Liver (tissue), 7 donors: ENCODE measurements at regions not wholly inside any gene's neighbourhood (a gene's known extent, or its start where the extent isn't known, plus 50 kb on each side); places are given as distances from the start of the nearest gene placed in this dataset.

Source experiments
- DNase-seq: peaks from one replicate; pipeline ENCODE4 v3.0.0-alpha.2; 2017; ENCODE audit warnings: low spot score
- H3K27ac ChIP-seq, 2 donors: one replicate each; pipeline ENCODE4 v1.7.0; 2013; ENCODE audit warnings: inconsistent platforms in 2 of 2, low read length in 2 of 2, control low read depth in 1 of 2, low read depth in 1 of 2, mild to moderate bottlenecking in 1 of 2
- H3K27me3 ChIP-seq, 4 donors: one replicate each; pipeline versions ENCODE4 v1.6.1 to v1.7.0; 2013; ENCODE audit warnings: low read length in 3 of 4, inconsistent platforms in 1 of 4, mild to moderate bottlenecking in 1 of 4, moderate library complexity in 1 of 4; ENCODE audit not compliant: control insufficient read depth in 4 of 4, insufficient read depth in 4 of 4
- H3K36me3 ChIP-seq, 4 donors: one replicate each; pipeline versions ENCODE4 v1.6.1 to v1.7.0; 2013; ENCODE audit warnings: low read length in 3 of 4, mild to moderate bottlenecking in 3 of 4, low read depth in 1 of 4, moderate library complexity in 1 of 4; ENCODE audit not compliant: control insufficient read depth in 4 of 4, insufficient read depth in 3 of 4
- H3K4me1 ChIP-seq, 4 donors: one replicate each; pipeline versions ENCODE4 v1.6.1 to v1.7.0; 2013; ENCODE audit warnings: low read length in 3 of 4, mild to moderate bottlenecking in 3 of 4, moderate library complexity in 1 of 4; ENCODE audit not compliant: control insufficient read depth in 4 of 4, insufficient read depth in 4 of 4
- H3K4me3 ChIP-seq, 3 donors: one replicate each; pipeline versions ENCODE4 v1.6.1 to v1.7.0; 2013; ENCODE audit warnings: low read length in 3 of 3, control low read depth in 1 of 3, low read depth in 1 of 3, mild to moderate bottlenecking in 1 of 3
- H3K9ac ChIP-seq, 2 donors: one replicate each; pipeline ENCODE4 v1.7.0; 2013; ENCODE audit warnings: low read length in 2 of 2, mild to moderate bottlenecking in 2 of 2, moderate library complexity in 2 of 2, control low read depth in 1 of 2, low read depth in 1 of 2
- H3K9me3 ChIP-seq, 4 donors: one replicate each; pipeline versions ENCODE4 v1.6.1 to v1.7.0; 2013; ENCODE audit warnings: low read length in 3 of 4; ENCODE audit not compliant: control insufficient read depth in 4 of 4
- ATF3 ChIP-seq: IDR thresholded peaks from 2 replicates; pipeline ENCODE4 v1.6.1; 2016; ENCODE audit warnings: antibody characterized with exemption
- EGR1 ChIP-seq, 2 donors: IDR thresholded peaks; 2 replicates each; pipeline ENCODE4 v1.6.1; 2016 to 2018; ENCODE audit warnings: antibody characterized with exemption in 2 of 2, low read depth in 2 of 2
- FOXA1 ChIP-seq: IDR thresholded peaks from 2 replicates; pipeline ENCODE4 v1.6.1; 2016; ENCODE audit warnings: antibody characterized with exemption
- FOXA2 ChIP-seq: IDR thresholded peaks from 2 replicates; pipeline ENCODE4 v1.6.1; 2016; ENCODE audit warnings: antibody characterized with exemption
- GABPA ChIP-seq, 2 donors: IDR thresholded peaks in 1 of 2; conservative IDR thresholded peaks in 1 of 2; 2 replicates each; pipeline ENCODE4 v1.6.1; 2016; ENCODE audit warnings: antibody characterized with exemption in 2 of 2, mild to moderate bottlenecking in 1 of 2, moderate library complexity in 1 of 2
- HNF4A ChIP-seq, 2 donors: conservative IDR thresholded peaks; 2 replicates each; pipeline ENCODE4 v1.6.1; 2016; ENCODE audit warnings: antibody characterized with exemption in 2 of 2, mild to moderate bottlenecking in 2 of 2
- JUND ChIP-seq, 2 donors: IDR thresholded peaks; 2 replicates each; pipeline ENCODE4 v1.6.1; 2016; ENCODE audit warnings: antibody characterized with exemption in 2 of 2
- MAX ChIP-seq: IDR thresholded peaks from 2 replicates; pipeline ENCODE4 v1.6.1; 2016; ENCODE audit warnings: antibody characterized with exemption
- NR2F2 ChIP-seq: IDR thresholded peaks from 2 replicates; pipeline ENCODE4 v1.6.1; 2016; ENCODE audit warnings: antibody characterized with exemption
- REST ChIP-seq: IDR thresholded peaks from 2 replicates; pipeline ENCODE4 v1.6.1; 2016; ENCODE audit warnings: antibody characterized with exemption, mild to moderate bottlenecking
- RXRA ChIP-seq, 2 donors: IDR thresholded peaks; 2 replicates each; pipeline ENCODE4 v1.6.1; 2017 to 2018; ENCODE audit warnings: antibody characterized with exemption in 2 of 2, mild to moderate bottlenecking in 1 of 2
- SP1 ChIP-seq: IDR thresholded peaks from 2 replicates; pipeline ENCODE4 v1.6.1; 2018; ENCODE audit warnings: antibody characterized with exemption, mild to moderate bottlenecking
- TAF1 ChIP-seq: conservative IDR thresholded peaks from 2 replicates; pipeline ENCODE4 v1.6.1; 2016; ENCODE audit warnings: antibody characterized with exemption, mild to moderate bottlenecking
- YY1 ChIP-seq: IDR thresholded peaks from 2 replicates; pipeline ENCODE4 v1.6.1; 2016; ENCODE audit warnings: antibody characterized with exemption, mild to moderate bottlenecking
- ZBTB33 ChIP-seq: IDR thresholded peaks from 2 replicates; pipeline ENCODE4 v1.6.1; 2016; ENCODE audit warnings: antibody characterized with exemption
- WGBS: extraction: QIAGEN DNeasy Blood & Tissue Kit; methylation state at CpG from one replicate; pipeline ENCODE4 v1.1.7; 2013; 5-methylcytosine and 5-hydroxymethylcytosine counted together
- donor health status: healthy.
- donor health status: healthy.
- donor health status: healthy.
- donor health status: healthy.

- no peak overlapping the region for H3K9ac ChIP-seq
- no peaks in the 10 kb centered on the region for H3K27me3 ChIP-seq
- H3K36me3 ChIP-seq: no peaks in the 10 kb centered on the region
- no peaks in the 10 kb centered on the region for H3K4me1 ChIP-seq
- DNase-seq: no peak
- 50% methylated on average over 5 of the region's 5 CpGs for WGBS
- peaks cover 8 to 12% (median 9%) of the 10 kb centered on the region in 4 donors for H3K9me3 ChIP-seq
- TF ChIP-seq JUND (IDR thresholded peaks at IDR 0.05) (no peak), HNF4A (conservative IDR thresholded peaks at IDR 0.05) (no peak), NR2F2 (no peak), SP1 (no peak), MAX (no peak), RXRA (IDR thresholded peaks at IDR 0.05) (no peak), YY1 (no peak), FOXA2 (no peak), EGR1 (IDR thresholded peaks at IDR 0.05; ENCODE audit: low read depth in 2 of 2) (no peak), ZBTB33 (no peak), REST (no peak), ATF3 (no peak), TAF1 (no peak)
- H3K27ac ChIP-seq: no peak overlapping the region
- no peak overlapping the region for H3K4me3 ChIP-seq
These were observed 441.1 kb upstream of the ARID1B start for GRCh38 chr6:156336089-156336488.

- H3K9me3 ChIP-seq: peaks cover 8 to 14% (median 9%) of the 10 kb centered on the region in 4 donors
- no peaks in the 10 kb centered on the region for H3K27me3 ChIP-seq
- H3K27ac ChIP-seq: no peak overlapping the region
- no peak overlapping the region for H3K9ac ChIP-seq
- H3K4me1 ChIP-seq: no peaks in the 10 kb centered on the region
- DNase-seq: no peak
- H3K36me3 ChIP-seq: no peaks in the 10 kb centered on the region
- H3K4me3 ChIP-seq: no peak overlapping the region
- TF ChIP-seq RXRA (IDR thresholded peaks at IDR 0.05) (no peak), TAF1 (no peak), FOXA1 (no peak), GABPA (IDR thresholded peaks at IDR 0.05 in 1 of 2, conservative IDR thresholded peaks at IDR 0.05 in 1 of 2) (no peak), MAX (no peak), SP1 (no peak)
These were observed 442.2 kb upstream of the ARID1B start for GRCh38 chr6:156334966-156335365.
